AG04450 (cell line): ENCODE measurements at regions not wholly inside any gene's neighbourhood (a gene's known extent, or its start where the extent isn't known, plus 50 kb on each side); places are given as distances from the start of the nearest gene placed in this dataset.

Experiments used
- CTCF ChIA-PET: fragments of 300-600, 350-600 bp; formaldehyde crosslinking; extraction: SDS; loops from one replicate; lab custom pipeline; 2022; ENCODE audit warnings: antibody characterized with exemption, inconsistent platforms; lab: Charles Lee
- POLR2A ChIA-PET: fragments of 350-600 bp; formaldehyde crosslinking; extraction: SDS; loops from one replicate; lab custom pipeline; 2021; ENCODE audit warnings: antibody characterized with exemption, inconsistent platforms; lab: Yijun Ruan, JAX
- DNase-seq: peaks from one replicate; pipeline ENCODE4 v3.0.0-alpha.2; 2011; ENCODE audit warnings: low read depth, low spot score
- H3K27ac ChIP-seq: one replicate; pipeline ENCODE4 v1.5.1; 2012; ENCODE audit warnings: low read depth, low read length, control low read depth
- H3K27me3 ChIP-seq: one replicate; pipeline ENCODE4 v1.6.0; 2012; ENCODE audit warnings: low read length; ENCODE audit not compliant: control insufficient read depth, insufficient read depth
- H3K4me3 ChIP-seq: 2 replicates; pipeline ENCODE4 v1.5.1; 2011; ENCODE audit warnings: mild to moderate bottlenecking, low read depth, low read length, control low read depth
- H3K9me3 ChIP-seq: 2 replicates; pipeline ENCODE4 v1.5.1; 2012; ENCODE audit warnings: low read length; ENCODE audit not compliant: control insufficient read depth, insufficient read depth
- CTCF ChIP-seq: IDR thresholded peaks from 2 replicates; pipeline ENCODE4 v1.5.1; 2011; ENCODE audit warnings: low read depth, low read length, control low read depth, inconsistent platforms

- no peaks in the 10 kb centered on the region for H3K27me3 ChIP-seq
- H3K4me3 ChIP-seq = no peak overlapping the region
- H3K9me3 ChIP-seq = no peaks in the 10 kb centered on the region; the same call in 1 of the 2 replicates
- ChIA-PET CTCF (no interaction called here), POLR2A (no interaction called here)
- DNase-seq = no peak
- H3K27ac ChIP-seq = no peak overlapping the region
- no peak for TF ChIP-seq CTCF
Observed at GRCh38 chr4:34196375-34196774, 2047.9 kb downstream of the ARAP2 start.

- Histone ChIP-seq H3K27me3 (no peaks in the 10 kb centered on the region), H3K27ac (no peak overlapping the region), H3K9me3 (no peaks in the 10 kb centered on the region; the same call in 1 of the 2 replicates), H3K4me3 (no peak overlapping the region)
- DNase-seq = no peak
- POLR2A ChIA-PET = no interaction called here
- CTCF ChIA-PET = no interaction called here
- TF ChIP-seq CTCF = no peak
Observed at GRCh38 chr4:34198966-34199365, 2045.3 kb downstream of the ARAP2 start.

- DNase-seq = no peak
- Histone ChIP-seq H3K27me3 (no peaks in the 10 kb centered on the region), H3K9me3 (no peaks in the 10 kb centered on the region; the same call in 1 of the 2 replicates), H3K27ac (no peak overlapping the region), H3K4me3 (no peak overlapping the region)
- POLR2A ChIA-PET = no interaction called here
- no peak for TF ChIP-seq CTCF
- CTCF ChIA-PET = interaction anchor here (0.7 kb wide), 1 partner anchor 67 kb away, joined by 6 read pairs; no protein-coding TSS in a partner anchor
Observed at GRCh38 chr4:34200535-34200934, 2043.8 kb downstream of the ARAP2 start.

- CTCF ChIA-PET = no interaction called here
- no peak for DNase-seq
- POLR2A ChIA-PET = no interaction called here
Observed at GRCh38 chr4:34202154-34202553, 2042.2 kb downstream of the ARAP2 start.

GRCh38 chr4:34220601-34221000 is 2023.7 kb downstream of the ARAP2 start:
- POLR2A ChIA-PET = no interaction called here
- Histone ChIP-seq H3K4me3 (no peak overlapping the region), H3K9me3 (no peaks in the 10 kb centered on the region), H3K27me3 (no peaks in the 10 kb centered on the region), H3K27ac (no peak overlapping the region)
- DNase-seq = no peak
- TF ChIP-seq CTCF = no peak
- CTCF ChIA-PET = no interaction called here

More at GRCh38 chr4:34202154-34202553, 2042.2 kb downstream of the ARAP2 start:
- Histone ChIP-seq H3K4me3 (no peak overlapping the region), H3K9me3 (peaks cover 6% of the 10 kb centered on the region), H3K27ac (no peak overlapping the region), H3K27me3 (no peaks in the 10 kb centered on the region)
- no peak for TF ChIP-seq CTCF
